Astrocyte of the cerebellum (primary cell): ENCODE measurements at regions not wholly inside any gene's neighbourhood (a gene's known extent, or its start where the extent isn't known, plus 50 kb on each side); places are given as distances from the start of the nearest gene placed in this dataset.

Experiments
- DNase-seq: peaks from one replicate; pipeline ENCODE4 v3.0.0-alpha.2; 2011; ENCODE audit warnings: low read depth
- H3K4me3 ChIP-seq: 2 replicates; pipeline ENCODE4 v1.5.1; 2011; ENCODE audit warnings: mild to moderate bottlenecking, low read depth, low read length, moderate library complexity
- CTCF ChIP-seq: IDR thresholded peaks from 2 replicates; pipeline ENCODE4 v1.5.1; 2012; ENCODE audit warnings: low read length, low read depth, moderate library complexity, mild to moderate bottlenecking; ENCODE audit errors: missing control alignments
- in situ Hi-C: cut with HindIII; loops from 2 replicates; pipeline ENCODE4 v1.10.0; 2017; ENCODE audit warnings: low sequenced_read_pairs

- no peak for TF ChIP-seq CTCF
- in situ Hi-C loops: no loop called here
These were observed 326.2 kb upstream of the NAV3 start for GRCh38 chr12:77504466-77504865.

GRCh38 chr12:77500089-77500488, 330.6 kb upstream of the NAV3 start:
- no peak for DNase-seq
- no peak overlapping the region for H3K4me3 ChIP-seq
- in situ Hi-C loops: no loop called here
- TF ChIP-seq CTCF: no peak

More at GRCh38 chr12:77504466-77504865, 326.2 kb upstream of the NAV3 start:
- H3K4me3 ChIP-seq: no peak overlapping the region
- no peak for DNase-seq

GRCh38 chr12:77497647-77498046, 333.0 kb upstream of the NAV3 start:
- DNase-seq: no peak
- in situ Hi-C loops: no loop called here
- TF ChIP-seq CTCF: no peak
- no peak overlapping the region for H3K4me3 ChIP-seq

- no peak for DNase-seq
- H3K4me3 ChIP-seq: no peak overlapping the region
- no peak for TF ChIP-seq CTCF
- in situ Hi-C loops: no loop called here
These were observed 334.0 kb upstream of the NAV3 start for GRCh38 chr12:77496714-77497113.

GRCh38 chr12:77494296-77494695, 336.4 kb upstream of the NAV3 start:
- DNase-seq: no peak

GRCh38 chr12:77493302-77494168, 337.2 kb upstream of the NAV3 start:
- no peak overlapping the region for H3K4me3 ChIP-seq
- in situ Hi-C loops: no loop called here
- no peak for TF ChIP-seq CTCF
- no peak for DNase-seq

More at GRCh38 chr12:77494296-77494695, 336.4 kb upstream of the NAV3 start:
- in situ Hi-C loops: no loop called here
- no peak for TF ChIP-seq CTCF
- H3K4me3 ChIP-seq: no peak overlapping the region
